ENCODE measurements at regions not wholly inside any gene's neighbourhood (a gene's known extent, or its start where the extent isn't known, plus 50 kb on each side); places are given as distances from the start of the nearest gene placed in this dataset.

- ATAC-seq, result no peak
- Histone ChIP-seq H3K4me1 (peaks cover 18% of the 10 kb centered on the region), H3K4me2 (peak overlapping the region; percentile 51), H3K4me3 (no peak overlapping the region), H3K9me3 (no peaks in the 10 kb centered on the region), H3K27ac (peak overlapping the region in 1 of 2 experiments; percentile 47; a peak in 1 of 6 replicates)
- TF ChIP-seq MAFK (IDR thresholded peaks at IDR 0.05; ENCODE audit: partially characterized antibody) (no peak), FOSL2 (IDR thresholded peaks at IDR 0.05) (no peak), FOSL2 (CRISPR knock-in tag; IDR thresholded peaks at IDR 0.05) (no peak), ZSCAN20 (CRISPR knock-in tag; IDR thresholded peaks at IDR 0.05) (no peak), POLR2AphosphoS2 (conservative IDR thresholded peaks at IDR 0.05; ENCODE audit: low read length) (no peak), RARB (CRISPR knock-in tag; IDR thresholded peaks at IDR 0.05) (no peak), FOSB (CRISPR knock-in tag; IDR thresholded peaks at IDR 0.05) (no peak), ZC3H11A (IDR thresholded peaks at IDR 0.05) (no peak), RNF2 (IDR thresholded peaks at IDR 0.05; ENCODE audit: borderline replicate concordance, low read depth) (no peak), TFCP2L1 (CRISPR knock-in tag; IDR thresholded peaks at IDR 0.05) (no peak), GATA3 (IDR thresholded peaks at IDR 0.05; ENCODE audit: borderline replicate concordance) (no peak), MAZ (IDR thresholded peaks at IDR 0.05; ENCODE audit: borderline replicate concordance, low read depth, low read length) (no peak), HOXB5 (CRISPR knock-in tag; IDR thresholded peaks at IDR 0.05) (no peak), BCL3 (IDR thresholded peaks at IDR 0.05) (no peak), NPAS2 (CRISPR knock-in tag; IDR thresholded peaks at IDR 0.05; ENCODE audit: borderline replicate concordance) (no peak), FOXS1 (CRISPR knock-in tag; IDR thresholded peaks at IDR 0.05) (no peak), USF2 (IDR thresholded peaks at IDR 0.05) (no peak), NR3C1 (IDR thresholded peaks at IDR 0.05) (no peak), MAX (IDR thresholded peaks at IDR 0.05) (no peak)
- peak; percentile 39 for FAIRE-seq
- no peak for DNase-seq (ENCODE audit: low read depth in 1 of 2, low spot score in 1 of 2)
- WGBS (ENCODE audit: missing lambda C conversion rate), result 26% methylated on average over 4 of the region's 4 CpGs
- ChIA-PET CTCF (interaction anchor here (1.2 kb wide), 1 partner anchor 17 kb away, joined by 4 read pairs; no protein-coding TSS in a partner anchor), POLR2A (no interaction called here)
Measured at GRCh38 chrX:74179499-74179898, 124.5 kb upstream of the ZCCHC13 start.

- CTCF ChIA-PET, result interaction anchor here (1.2 to 1.4 kb wide), 2 partner anchors 17 to 165 kb away, joined by 3 to 4 read pairs; no protein-coding TSS in a partner anchor
- H3K4me3 ChIP-seq, result no peak overlapping the region
- peak overlapping the region; percentile 51 for H3K4me2 ChIP-seq
- H3K27ac ChIP-seq, result peak overlapping the region; percentile 38 to 47; a peak in 1 of 6 replicates
- no peaks in the 10 kb centered on the region for H3K9me3 ChIP-seq
- ATAC-seq, result peak in 1 of 2 experiments; percentile 56; a peak in 3 of 6 replicates
- 0% methylated on average over 1 of the region's 1 CpG for WGBS (ENCODE audit: missing lambda C conversion rate)
- peak; percentile 77 for FAIRE-seq
- POLR2A ChIA-PET, result no interaction called here
- peaks cover 18% of the 10 kb centered on the region for H3K4me1 ChIP-seq
- TF ChIP-seq REST (IDR thresholded peaks at IDR 0.05) (no peak), POLR2AphosphoS2 (conservative IDR thresholded peaks at IDR 0.05; ENCODE audit: low read length) (no peak)
- DNase-seq (ENCODE audit: low read depth in 1 of 2, low spot score in 1 of 2), result peak in 1 of 2 experiments; percentile 36
Measured at GRCh38 chrX:74179071-74179470, 124.9 kb upstream of the ZCCHC13 start.

All from A549 (cell line).